GM13977 (cell line): ENCODE measurements at regions not wholly inside any gene's neighbourhood (a gene's known extent, or its start where the extent isn't known, plus 50 kb on each side); places are given as distances from the start of the nearest gene placed in this dataset.
"Not testable (repeated sequence)": the region's sequence is repeated elsewhere in the genome, so short reads cannot be mapped to it uniquely, and the experiment has no call there.

Experiments used
- DNase-seq: peaks from one replicate; pipeline ENCODE4 v3.0.0; 2012; ENCODE audit warnings: low spot score
- in situ Hi-C: fragments of 300-500 bp; cut with MboI; formaldehyde crosslinking; loops from one replicate; pipeline ENCODE4 v1.12.0; 2022; ENCODE audit warnings: low sequenced_read_pairs, low pct_unique_long_range_greater_than_20kb, mixed read lengths, inconsistent platforms; ENCODE audit not compliant: unreplicated experiment
- TF ChIP-seq, protein P1 (sequence below): IDR thresholded peaks from 2 replicates; pipeline ENCODE4 v1.5.1; 2012; ENCODE audit warnings: mild to moderate bottlenecking, control low read depth; ENCODE audit not compliant: insufficient read depth; ENCODE audit errors: extremely low read depth, missing control alignments

DNA sequence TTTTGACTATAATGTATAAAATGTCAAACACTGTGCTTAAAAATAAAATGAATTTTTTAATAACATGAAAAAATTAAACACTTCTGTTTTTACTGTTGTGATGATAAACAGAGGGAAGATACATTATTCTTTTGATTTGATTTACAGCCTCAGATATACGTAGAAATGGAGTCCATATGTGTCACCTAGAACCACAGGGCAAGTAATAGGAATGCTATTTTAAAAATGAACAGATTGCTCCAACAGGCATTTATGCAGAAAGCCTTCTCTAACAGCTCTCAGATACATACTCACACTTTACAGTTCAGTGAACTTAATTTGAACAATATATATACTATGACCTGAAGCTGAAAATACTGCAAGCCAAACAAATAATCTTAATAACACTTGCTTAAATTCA, 1551.0 kb downstream of the GRIK2 start:
- in situ Hi-C loops: no loop called here
- DNase-seq: no peak
- TF ChIP-seq, protein P1, sequence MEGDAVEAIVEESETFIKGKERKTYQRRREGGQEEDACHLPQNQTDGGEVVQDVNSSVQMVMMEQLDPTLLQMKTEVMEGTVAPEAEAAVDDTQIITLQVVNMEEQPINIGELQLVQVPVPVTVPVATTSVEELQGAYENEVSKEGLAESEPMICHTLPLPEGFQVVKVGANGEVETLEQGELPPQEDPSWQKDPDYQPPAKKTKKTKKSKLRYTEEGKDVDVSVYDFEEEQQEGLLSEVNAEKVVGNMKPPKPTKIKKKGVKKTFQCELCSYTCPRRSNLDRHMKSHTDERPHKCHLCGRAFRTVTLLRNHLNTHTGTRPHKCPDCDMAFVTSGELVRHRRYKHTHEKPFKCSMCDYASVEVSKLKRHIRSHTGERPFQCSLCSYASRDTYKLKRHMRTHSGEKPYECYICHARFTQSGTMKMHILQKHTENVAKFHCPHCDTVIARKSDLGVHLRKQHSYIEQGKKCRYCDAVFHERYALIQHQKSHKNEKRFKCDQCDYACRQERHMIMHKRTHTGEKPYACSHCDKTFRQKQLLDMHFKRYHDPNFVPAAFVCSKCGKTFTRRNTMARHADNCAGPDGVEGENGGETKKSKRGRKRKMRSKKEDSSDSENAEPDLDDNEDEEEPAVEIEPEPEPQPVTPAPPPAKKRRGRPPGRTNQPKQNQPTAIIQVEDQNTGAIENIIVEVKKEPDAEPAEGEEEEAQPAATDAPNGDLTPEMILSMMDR: no peak

DNA sequence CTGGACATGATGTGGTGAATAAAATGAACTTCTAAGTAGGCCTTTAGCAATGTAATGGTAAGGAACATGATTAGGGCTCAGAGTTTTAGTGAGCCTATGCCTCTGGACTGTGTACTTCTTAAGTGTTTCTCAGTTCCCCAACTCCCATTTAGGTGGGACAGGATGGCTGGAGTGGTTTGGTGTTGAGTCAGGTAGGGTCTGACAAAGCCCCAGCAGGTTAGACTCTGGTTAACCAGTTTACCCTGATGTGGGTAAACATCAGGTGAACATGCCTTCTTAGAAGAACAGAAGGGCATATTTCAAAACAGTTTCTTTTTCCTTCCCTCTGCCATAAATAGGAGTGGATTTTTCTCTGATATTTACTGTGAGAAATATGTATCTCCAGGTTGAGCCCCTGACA, 1548.7 kb downstream of the GRIK2 start:
- TF ChIP-seq, protein P1: no peak
- in situ Hi-C loops: no loop called here
- no peak for DNase-seq

DNA sequence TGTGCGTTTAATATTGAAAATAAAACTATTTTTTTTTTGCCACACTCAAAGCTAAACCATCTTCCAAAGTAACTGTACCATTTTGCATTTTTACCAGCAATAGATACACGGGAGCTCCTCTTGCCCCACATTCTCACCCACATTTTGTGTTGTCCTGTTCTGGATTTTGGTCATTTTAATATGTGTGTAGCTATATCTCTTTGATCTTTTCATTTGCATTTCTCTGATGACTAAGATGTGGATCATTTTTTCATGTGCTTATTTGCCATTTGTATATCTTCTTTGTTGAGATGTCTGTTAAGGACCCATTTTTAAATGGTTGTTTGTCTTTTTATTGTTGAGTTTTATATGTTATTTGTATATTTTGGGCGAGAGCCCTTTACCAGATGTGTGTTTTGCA, 1543.5 kb downstream of the GRIK2 start:
- in situ Hi-C loops: no loop called here
- DNase-seq: no peak
- TF ChIP-seq, protein P1: no peak

- TF ChIP-seq, protein P1: no peak
- DNase-seq: no peak
- in situ Hi-C loops: no loop called here
These were observed 1534.6 kb downstream of the GRIK2 start for GRCh38 chr6:102928109-102928508.

DNA sequence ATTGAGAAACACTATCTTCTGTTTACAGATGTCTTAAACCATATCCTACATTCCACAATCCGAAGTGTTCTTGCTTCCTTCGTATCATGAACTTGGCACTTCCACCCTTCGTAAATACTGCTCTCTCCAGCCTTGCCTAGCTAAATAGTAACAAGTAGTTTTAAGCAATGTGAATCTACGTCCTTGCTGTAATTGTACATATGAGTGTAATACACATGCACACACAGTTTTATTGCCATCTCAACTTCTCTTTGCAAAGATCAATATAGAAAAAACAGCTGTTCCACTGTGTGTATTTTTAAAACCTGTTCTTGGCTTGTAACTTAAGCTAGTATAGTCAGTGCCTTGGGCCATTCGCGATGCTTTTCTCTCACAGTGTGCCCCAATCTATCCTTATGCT, 1524.7 kb downstream of the GRIK2 start:
- DNase-seq: no peak
- TF ChIP-seq, protein P1: no peak
- in situ Hi-C loops: no loop called here

DNA sequence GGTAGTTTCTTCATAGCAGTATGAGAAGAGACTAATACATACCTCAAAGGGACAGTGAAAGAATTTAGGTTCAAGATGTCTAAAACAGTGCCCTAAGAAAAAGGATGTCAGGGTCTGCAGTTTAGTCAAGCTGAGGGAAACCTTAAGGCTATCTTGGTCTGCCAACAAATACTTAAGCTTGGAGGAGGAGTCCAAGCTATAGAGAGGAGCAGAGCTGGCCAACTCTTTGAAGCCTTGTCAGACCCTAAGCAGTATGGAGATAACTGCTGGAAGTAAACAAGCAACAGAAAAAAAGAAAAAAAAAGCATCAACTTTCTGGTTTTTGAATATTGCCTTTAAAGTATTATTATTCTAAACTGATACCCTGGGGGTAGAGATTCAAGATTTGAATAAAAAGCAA, 1518.1 kb downstream of the GRIK2 start:
- TF ChIP-seq, protein P1: no peak
- in situ Hi-C loops: no loop called here
- DNase-seq: no peak

DNA sequence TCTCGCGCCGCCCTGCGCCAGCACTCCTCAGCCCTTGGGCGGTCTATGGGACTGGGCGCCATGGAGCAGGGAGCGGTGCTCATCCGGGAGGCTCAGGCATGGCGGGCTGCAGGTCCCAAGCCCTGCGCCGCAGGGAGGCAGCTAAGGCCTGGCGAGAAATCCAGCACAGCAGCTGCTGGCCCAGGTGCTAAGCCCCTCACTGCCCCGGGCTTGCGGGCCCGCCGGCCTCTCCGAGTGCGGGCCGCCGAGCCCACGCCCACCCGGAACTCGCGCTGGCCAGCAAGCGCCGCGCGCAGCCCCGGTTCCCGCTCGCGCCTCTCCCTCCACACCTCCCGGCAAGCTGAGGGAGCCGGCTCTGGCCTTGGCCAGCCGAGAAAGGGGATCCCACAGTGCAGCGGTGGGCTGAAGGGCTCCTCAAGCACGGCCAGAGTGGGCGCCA, 1517.2 kb downstream of the GRIK2 start:
- in situ Hi-C loops: not testable (repeated sequence)

More for the DNA sequence above, 1517.2 kb downstream of the GRIK2 start:
- not testable (repeated sequence) for DNase-seq
